A673 (cell line): ENCODE measurements at regions not wholly inside any gene's neighbourhood (a gene's known extent, or its start where the extent isn't known, plus 50 kb on each side); places are given as distances from the start of the nearest gene placed in this dataset.

Experiments
- CTCF ChIP-seq: fragments of 300-800, 200-600 bp; sonication (generic); conservative IDR thresholded peaks from 2 replicates; pipeline ENCODE4 v1.5.1; 2017; ENCODE audit warnings: low read depth, mild to moderate bottlenecking, antibody characterized with exemption, low read length, moderate library complexity, mixed read lengths
- EZH2 ChIP-seq: fragments of 200-600 bp; sonication (generic); IDR thresholded peaks from 2 replicates; pipeline ENCODE4 v1.6.1; 2017; ENCODE audit warnings: borderline replicate concordance, low read depth, mild to moderate bottlenecking, mixed read lengths, antibody characterized with exemption, low read length; ENCODE audit not compliant: poor library complexity, severe bottlenecking

GRCh38 chr14:61120576-61120975 is 139.5 kb downstream of the SLC38A6 start:
- TF ChIP-seq CTCF: no peak
- no peak for TF ChIP-seq EZH2
